GM12892 (cell line): ENCODE measurements at regions not wholly inside any gene's neighbourhood (a gene's known extent, or its start where the extent isn't known, plus 50 kb on each side); places are given as distances from the start of the nearest gene placed in this dataset.

ENCODE experiments used
- POLR2A ChIP-seq: IDR thresholded peaks from 2 replicates; pipeline ENCODE4 v1.6.1; 2011; ENCODE audit warnings: low read depth, low read length, control low read depth
- POLR2AphosphoS5 ChIP-seq: IDR thresholded peaks from 2 replicates; pipeline ENCODE4 v1.6.1; 2011; ENCODE audit warnings: low read depth, low read length, control low read depth
- TAF1 ChIP-seq: IDR thresholded peaks from 2 replicates; pipeline ENCODE4 v1.6.1; 2011; ENCODE audit warnings: low read depth, mild to moderate bottlenecking, control low read depth, low read length, borderline replicate concordance

GRCh38 chr7:32206488-32206887 is 136.3 kb upstream of the PDE1C start:
- TF ChIP-seq POLR2A = no peak
- no peak for TF ChIP-seq TAF1
- no peak for TF ChIP-seq POLR2AphosphoS5
